ENCODE measurements at regions not wholly inside any gene's neighbourhood (a gene's known extent, or its start where the extent isn't known, plus 50 kb on each side); places are given as distances from the start of the nearest gene placed in this dataset.

DNA sequence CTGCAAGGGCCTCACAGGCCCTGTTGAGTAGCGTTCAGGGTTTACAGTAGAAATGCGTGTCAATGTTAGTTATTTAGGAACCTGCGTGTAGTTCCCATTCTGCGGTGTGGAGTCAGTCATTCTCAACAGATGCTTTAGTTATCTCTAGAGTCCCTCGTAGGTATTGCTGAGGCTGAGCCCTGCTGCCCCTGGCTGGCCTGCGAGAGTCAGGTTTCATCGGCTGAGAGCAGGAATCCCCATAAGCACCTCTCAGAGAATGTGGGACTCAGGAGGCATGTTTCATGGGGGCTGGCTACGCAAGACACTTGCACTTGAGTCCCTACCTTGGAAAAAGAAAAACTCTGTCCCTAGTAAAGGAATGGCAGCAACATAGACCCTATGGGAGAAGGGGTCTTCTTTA is 347.5 kb upstream of the ASIC2 start:
- TF ChIP-seq, protein P1, sequence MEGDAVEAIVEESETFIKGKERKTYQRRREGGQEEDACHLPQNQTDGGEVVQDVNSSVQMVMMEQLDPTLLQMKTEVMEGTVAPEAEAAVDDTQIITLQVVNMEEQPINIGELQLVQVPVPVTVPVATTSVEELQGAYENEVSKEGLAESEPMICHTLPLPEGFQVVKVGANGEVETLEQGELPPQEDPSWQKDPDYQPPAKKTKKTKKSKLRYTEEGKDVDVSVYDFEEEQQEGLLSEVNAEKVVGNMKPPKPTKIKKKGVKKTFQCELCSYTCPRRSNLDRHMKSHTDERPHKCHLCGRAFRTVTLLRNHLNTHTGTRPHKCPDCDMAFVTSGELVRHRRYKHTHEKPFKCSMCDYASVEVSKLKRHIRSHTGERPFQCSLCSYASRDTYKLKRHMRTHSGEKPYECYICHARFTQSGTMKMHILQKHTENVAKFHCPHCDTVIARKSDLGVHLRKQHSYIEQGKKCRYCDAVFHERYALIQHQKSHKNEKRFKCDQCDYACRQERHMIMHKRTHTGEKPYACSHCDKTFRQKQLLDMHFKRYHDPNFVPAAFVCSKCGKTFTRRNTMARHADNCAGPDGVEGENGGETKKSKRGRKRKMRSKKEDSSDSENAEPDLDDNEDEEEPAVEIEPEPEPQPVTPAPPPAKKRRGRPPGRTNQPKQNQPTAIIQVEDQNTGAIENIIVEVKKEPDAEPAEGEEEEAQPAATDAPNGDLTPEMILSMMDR (IDR thresholded peaks at IDR 0.05) = no peak
- TF ChIP-seq POLR2A (IDR thresholded peaks at IDR 0.05) = no peak

Measured in Peyer's patch (tissue), 4 donors.